DMS53 treated with DMSO at 0.1 percent for 48 hours (cell line): ENCODE measurements at regions not wholly inside any gene's neighbourhood (a gene's known extent, or its start where the extent isn't known, plus 50 kb on each side); places are given as distances from the start of the nearest gene placed in this dataset.

Experiments
- DNase-seq: peaks from one replicate; lab custom pipeline; 2025; ENCODE audit not compliant: unreplicated experiment; lab: John Stamatoyannopoulos, UW

DNA sequence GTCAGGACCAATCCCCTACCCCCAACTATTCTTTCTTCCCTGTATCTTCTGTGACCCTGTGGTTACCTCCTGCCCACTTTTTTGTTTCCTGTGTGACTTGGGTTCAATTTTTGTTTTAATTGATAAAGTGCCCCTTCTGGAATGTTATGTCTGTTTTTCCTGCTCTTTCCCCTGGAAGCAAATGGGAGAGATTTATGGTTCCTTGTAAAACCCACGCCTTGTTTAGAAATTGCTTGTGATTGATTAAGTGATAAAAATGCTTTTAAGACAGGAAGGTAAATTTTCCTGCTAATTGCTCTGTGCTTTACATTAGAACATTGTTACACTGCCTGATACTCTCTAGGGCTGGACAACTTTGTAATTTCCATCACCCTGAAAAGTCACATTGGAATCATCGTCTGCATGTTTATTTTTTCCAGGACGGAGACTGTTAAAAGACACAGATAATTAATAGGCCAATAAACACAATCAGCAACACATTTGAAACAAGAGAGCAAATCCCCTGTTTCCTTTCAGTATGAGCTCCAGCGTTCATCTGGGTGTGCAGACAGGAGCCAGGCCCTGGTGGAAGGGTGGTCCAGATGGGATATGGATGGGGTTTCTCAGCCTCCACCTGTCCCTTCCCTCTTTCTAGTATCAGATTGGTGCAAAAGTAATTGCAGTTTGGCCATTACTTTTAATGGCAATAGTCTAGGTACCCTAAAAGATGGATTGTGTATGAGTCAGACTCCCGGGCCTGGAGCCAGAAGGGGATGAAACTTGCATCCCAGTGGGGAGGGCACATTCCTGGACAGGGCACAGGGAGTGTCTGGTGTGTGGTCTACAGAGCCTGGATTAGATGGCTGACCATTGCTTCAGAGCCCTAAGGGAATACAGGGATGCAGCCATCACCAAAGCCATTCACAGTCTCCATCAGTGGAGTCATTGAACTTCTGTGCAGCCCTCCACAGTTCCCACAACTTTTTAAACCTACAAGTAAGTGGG lies 58.1 kb upstream of the AGBL1 start:
- DNase-seq: no peak

GRCh38 chr15:86028961-86029360 lies 50.7 kb upstream of the AGBL1 start:
- DNase-seq: no peak
